A549 (cell line): ENCODE measurements at regions not wholly inside any gene's neighbourhood (a gene's known extent, or its start where the extent isn't known, plus 50 kb on each side); places are given as distances from the start of the nearest gene placed in this dataset.

Experiments used
- ATAC-seq, 2 experiments: fragments of 200-7000 bp in 1 of 2; fragments of >200 bp in 1 of 2; cut with Nextera tagmentation in 1 of 2; cut with Tn5 transposase in 1 of 2; 3 replicates each; pipeline versions ENCODE4 v1.8.0 to v1.9.1; 2018 to 2020; ENCODE audit warnings: mild to moderate bottlenecking in 1 of 2, moderate library complexity in 1 of 2
- CTCF ChIA-PET: fragments of 300-600 bp; sonication (Branson Sonifier 250); formaldehyde crosslinking; extraction: SDS; loops from one replicate; lab custom pipeline; 2021; ENCODE audit warnings: antibody characterized with exemption, inconsistent platforms; lab: Yijun Ruan, JAX
- POLR2A ChIA-PET: fragments of 350-600 bp; formaldehyde crosslinking; extraction: SDS; loops from one replicate; lab custom pipeline; 2021; ENCODE audit warnings: antibody characterized with exemption, inconsistent platforms; lab: Yijun Ruan, JAX
- DNase-seq, 2 experiments: peaks; one replicate each; pipeline versions ENCODE4 v3.0.0 to v3.0.0-alpha.2; 2011 to 2016; ENCODE audit warnings: low read depth in 1 of 2, low spot score in 1 of 2
- FAIRE-seq: peaks from 2 replicates; lab custom pipeline; 2011; peaks lifted over from hg19 to GRCh38; lab: Jason Lieb, UNC
- H3K27ac ChIP-seq, 2 experiments: fragments of >200 bp; sonication (Bioruptor Twin); formaldehyde crosslinking; 3 replicates each; pipeline ENCODE4 v1.5.1; 2016 to 2017
- H3K4me1 ChIP-seq: fragments of >200 bp; sonication (Bioruptor Twin); formaldehyde crosslinking; 3 replicates; pipeline ENCODE4 v1.6.1; 2016
- H3K4me2 ChIP-seq: fragments of >200 bp; sonication (Bioruptor Twin); formaldehyde crosslinking; 3 replicates; pipeline ENCODE4 v1.6.1; 2016
- H3K4me3 ChIP-seq: fragments of >200 bp; sonication (Bioruptor Twin); formaldehyde crosslinking; 3 replicates; pipeline ENCODE4 v1.5.1; 2016
- H3K9me3 ChIP-seq: fragments of >200 bp; sonication (Bioruptor Twin); formaldehyde crosslinking; 3 replicates; pipeline ENCODE4 v1.6.1; 2016
- BHLHE40 ChIP-seq: IDR thresholded peaks from 2 replicates; pipeline ENCODE4 v1.6.1; 2012; ENCODE audit warnings: low read depth, low read length, inconsistent platforms
- CBX8 ChIP-seq: fragments of 200-600 bp; sonication (generic); IDR thresholded peaks from 2 replicates; pipeline ENCODE4 v1.6.1; 2016
- CHD2 ChIP-seq: fragments of 150-350 bp; IDR thresholded peaks from 2 replicates; pipeline ENCODE4 v1.6.1; 2014; ENCODE audit warnings: low read length; ENCODE audit not compliant: partially characterized antibody
- EHF ChIP-seq: fragments of 250-450 bp; sonication (Bioruptor Pico); IDR thresholded peaks from 2 replicates; pipeline ENCODE4 v1.5.0; 2020; ENCODE audit warnings: mild to moderate bottlenecking
- EHMT2 ChIP-seq: fragments of 200-600 bp; sonication (generic); IDR thresholded peaks from 2 replicates; pipeline ENCODE4 v1.6.1; 2016; ENCODE audit warnings: antibody characterized with exemption, low read depth, mild to moderate bottlenecking, moderate library complexity
- FOSL2 ChIP-seq, 2 experiments: fragments of 450-650 bp in 1 of 2; fragments of >200 bp in 1 of 2; sonication (Bioruptor Twin) in 1 of 2; formaldehyde crosslinking; IDR thresholded peaks; 2 replicates each; pipeline versions ENCODE4 v1.5.0 to v1.6.1; 2016 to 2020; ENCODE audit warnings: mild to moderate bottlenecking in 1 of 2, moderate library complexity in 1 of 2
- HEYL ChIP-seq: fragments of 250-450 bp; sonication (Bioruptor Pico); IDR thresholded peaks from 2 replicates; pipeline ENCODE4 v1.8.0; 2021; ENCODE audit warnings: mild to moderate bottlenecking, moderate library complexity
- HOXB5 ChIP-seq: fragments of 250-450 bp; sonication (Bioruptor Pico); IDR thresholded peaks from 2 replicates; pipeline ENCODE4 v1.5.0; 2020; ENCODE audit warnings: mild to moderate bottlenecking, moderate library complexity
- KDM1A ChIP-seq: fragments of 200-600 bp; sonication (generic); IDR thresholded peaks from 2 replicates; pipeline ENCODE4 v1.6.1; 2016; ENCODE audit warnings: low read depth, mild to moderate bottlenecking
- KDM5A ChIP-seq: fragments of 200-600 bp; sonication (generic); IDR thresholded peaks from 2 replicates; pipeline ENCODE4 v1.6.1; 2016; ENCODE audit warnings: antibody characterized with exemption, mild to moderate bottlenecking
- MAX ChIP-seq: IDR thresholded peaks from 2 replicates; pipeline ENCODE4 v1.6.1; 2012
- NFE2L2 ChIP-seq: fragments of 150-350 bp; conservative IDR thresholded peaks from 2 replicates; pipeline ENCODE4 v1.6.1; 2014; ENCODE audit warnings: low read length
- NPAS2 ChIP-seq: fragments of 250-450 bp; sonication (Bioruptor Pico); IDR thresholded peaks from 2 replicates; pipeline ENCODE4 v1.8.0; 2022; ENCODE audit warnings: mild to moderate bottlenecking, moderate library complexity, borderline replicate concordance
- POLR2AphosphoS2 ChIP-seq: conservative IDR thresholded peaks from 2 replicates; pipeline ENCODE4 v1.6.1; 2012; ENCODE audit warnings: low read length, improper control_type of control experiment, inconsistent platforms
- RAD21 ChIP-seq, 2 experiments: fragments of >200 bp in 1 of 2; sonication (Bioruptor Twin) in 1 of 2; formaldehyde crosslinking in 1 of 2; IDR thresholded peaks in 1 of 2; conservative IDR thresholded peaks in 1 of 2; 2 replicates in 1 of 2; 3 replicates in 1 of 2; pipeline ENCODE4 v1.6.1; 2012 to 2018; ENCODE audit warnings: inconsistent platforms in 1 of 2
- RCOR1 ChIP-seq: fragments of 150-350 bp; IDR thresholded peaks from 2 replicates; pipeline ENCODE4 v1.6.1; 2014; ENCODE audit warnings: antibody characterized with exemption, low read length, low read depth
- REST ChIP-seq: fragments of 200-600 bp; sonication (generic); IDR thresholded peaks from 2 replicates; pipeline ENCODE4 v1.6.1; 2016; ENCODE audit warnings: antibody characterized with exemption, mild to moderate bottlenecking, moderate library complexity
- RFX5 ChIP-seq: fragments of 450-650 bp; IDR thresholded peaks from 2 replicates; pipeline ENCODE4 v1.7.1; 2014; ENCODE audit warnings: antibody characterized with exemption, mild to moderate bottlenecking, moderate library complexity
- RNF2 ChIP-seq: fragments of 200-600 bp; sonication (generic); IDR thresholded peaks from 2 replicates; pipeline ENCODE4 v1.6.1; 2016; ENCODE audit warnings: low read depth, mild to moderate bottlenecking, antibody characterized with exemption, moderate library complexity, borderline replicate concordance
- SREBF2 ChIP-seq: fragments of 450-650 bp; IDR thresholded peaks from 2 replicates; pipeline ENCODE4 v1.6.1; 2014; ENCODE audit warnings: mild to moderate bottlenecking, moderate library complexity
- ZC3H11A ChIP-seq: fragments of 450-650 bp; IDR thresholded peaks from 2 replicates; pipeline ENCODE4 v1.6.1; 2014; ENCODE audit warnings: antibody characterized with exemption, mild to moderate bottlenecking
- whole genome bisulfite sequencing: methylation state at CpG from one replicate; pipeline ENCODE4 v1.1.6; 2017; ENCODE audit errors: missing lambda C conversion rate; 5-methylcytosine and 5-hydroxymethylcytosine counted together
- TF ChIP-seq, protein P1 (sequence below): IDR thresholded peaks from 2 replicates; pipeline ENCODE4 v1.6.1; 2012; ENCODE audit warnings: low read depth, borderline replicate concordance
- TF ChIP-seq, protein P2 (sequence below): fragments of >200 bp; sonication (Bioruptor Twin); formaldehyde crosslinking; IDR thresholded peaks from 2 replicates; pipeline ENCODE4 v1.6.1; 2016

GRCh38 chr10:52688899-52689298, 83.7 kb downstream of the MBL2 start:
- H3K4me2 ChIP-seq = no peak overlapping the region

GRCh38 chr10:52696232-52696631, 76.4 kb downstream of the MBL2 start:
- ATAC-seq (no peak), FAIRE-seq (no peak), DNase-seq (no peak)
- Histone ChIP-seq H3K4me2 (no peak overlapping the region), H3K4me3 (no peak overlapping the region), H3K9me3 (no peaks in the 10 kb centered on the region), H3K4me1 (no peaks in the 10 kb centered on the region), H3K27ac (no peak overlapping the region)
- TF ChIP-seq POLR2AphosphoS2 (no peak), NFE2L2 (no peak), ZC3H11A (peak; percentile 20; the same call in 1 of the 2 replicates)
- 72% methylated on average over 6 of the region's 6 CpGs for WGBS
- CTCF ChIA-PET = interaction anchor here (1.6 kb wide), 1 partner anchor 51 kb away, joined by 5 read pairs; no protein-coding TSS in a partner anchor
- POLR2A ChIA-PET = no interaction called here

More at GRCh38 chr10:52688899-52689298, 83.7 kb downstream of the MBL2 start:
- Histone ChIP-seq H3K4me3 (no peak overlapping the region), H3K4me1 (no peaks in the 10 kb centered on the region), H3K9me3 (no peaks in the 10 kb centered on the region), H3K27ac (no peak overlapping the region)
- CTCF ChIA-PET = interaction anchor here (1.8 kb wide), 1 partner anchor 44 kb away, joined by 4 read pairs; no protein-coding TSS in a partner anchor
- FAIRE-seq (no peak), DNase-seq (no peak), ATAC-seq (no peak)
- POLR2A ChIA-PET = no interaction called here
- TF ChIP-seq HEYL (no peak), KDM1A (no peak), RNF2 (no peak), POLR2AphosphoS2 (no peak), CBX8 (no peak), KDM5A (no peak), MAX (no peak), NFE2L2 (no peak), REST (no peak), ZC3H11A (no peak), SREBF2 (no peak), RCOR1 (no peak), EHF (CRISPR knock-in tag) (no peak), CHD2 (no peak), EHMT2 (no peak)
- TF ChIP-seq, protein P1, sequence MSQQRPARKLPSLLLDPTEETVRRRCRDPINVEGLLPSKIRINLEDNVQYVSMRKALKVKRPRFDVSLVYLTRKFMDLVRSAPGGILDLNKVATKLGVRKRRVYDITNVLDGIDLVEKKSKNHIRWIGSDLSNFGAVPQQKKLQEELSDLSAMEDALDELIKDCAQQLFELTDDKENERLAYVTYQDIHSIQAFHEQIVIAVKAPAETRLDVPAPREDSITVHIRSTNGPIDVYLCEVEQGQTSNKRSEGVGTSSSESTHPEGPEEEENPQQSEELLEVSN = no peak
- TF ChIP-seq, protein P2, sequence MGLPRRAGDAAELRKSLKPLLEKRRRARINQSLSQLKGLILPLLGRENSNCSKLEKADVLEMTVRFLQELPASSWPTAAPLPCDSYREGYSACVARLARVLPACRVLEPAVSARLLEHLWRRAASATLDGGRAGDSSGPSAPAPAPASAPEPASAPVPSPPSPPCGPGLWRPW = no peak
- whole genome bisulfite sequencing = 33% methylated on average over 6 of the region's 6 CpGs

DNA sequence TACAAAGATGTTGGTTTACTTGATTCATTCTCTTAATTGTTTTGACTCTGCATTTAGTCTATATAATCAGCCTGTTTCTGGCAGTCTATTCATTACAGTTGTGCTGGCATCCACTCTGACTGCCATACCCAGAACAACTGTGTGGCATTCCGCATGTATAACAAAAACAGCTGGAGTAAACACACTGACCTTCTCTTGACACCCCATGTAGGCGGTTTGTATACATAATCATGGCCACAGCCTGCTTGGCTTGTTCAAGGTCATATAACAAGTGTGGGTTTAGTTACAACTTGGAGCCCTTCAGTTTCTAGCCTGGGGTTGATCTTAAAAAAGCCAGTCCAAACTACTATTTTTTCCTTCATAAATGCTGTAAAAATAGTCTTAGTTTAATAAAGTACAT, 70.9 kb downstream of the MBL2 start:
- ChIA-PET CTCF (no interaction called here), POLR2A (no interaction called here)
- Histone ChIP-seq H3K4me2 (no peak overlapping the region), H3K4me1 (no peaks in the 10 kb centered on the region), H3K9me3 (no peaks in the 10 kb centered on the region), H3K4me3 (no peak overlapping the region), H3K27ac (no peak overlapping the region)
- ATAC-seq = no peak
- DNase-seq = no peak
- no peak for FAIRE-seq
- 47% methylated on average over 2 of the region's 2 CpGs for WGBS
- TF ChIP-seq BHLHE40 = no peak
- TF ChIP-seq RAD21 (conservative IDR thresholded peaks at IDR 0.05 in 1 of 2, IDR thresholded peaks at IDR 0.05 in 1 of 2) = no peak
- TF ChIP-seq CHD2 = no peak
- TF ChIP-seq NPAS2 (CRISPR knock-in tag) = no peak
- TF ChIP-seq, protein P1 = no peak
- no peak for TF ChIP-seq KDM5A
- no peak for TF ChIP-seq RFX5
- TF ChIP-seq REST = no peak
- no peak for TF ChIP-seq FOSL2 (IDR thresholded peaks at IDR 0.05)
- no peak for TF ChIP-seq FOSL2 (CRISPR knock-in tag; IDR thresholded peaks at IDR 0.05)
- TF ChIP-seq HOXB5 = no peak
